ENCODE measurements at regions not wholly inside any gene's neighbourhood (a gene's known extent, or its start where the extent isn't known, plus 50 kb on each side); places are given as distances from the start of the nearest gene placed in this dataset.

DNA sequence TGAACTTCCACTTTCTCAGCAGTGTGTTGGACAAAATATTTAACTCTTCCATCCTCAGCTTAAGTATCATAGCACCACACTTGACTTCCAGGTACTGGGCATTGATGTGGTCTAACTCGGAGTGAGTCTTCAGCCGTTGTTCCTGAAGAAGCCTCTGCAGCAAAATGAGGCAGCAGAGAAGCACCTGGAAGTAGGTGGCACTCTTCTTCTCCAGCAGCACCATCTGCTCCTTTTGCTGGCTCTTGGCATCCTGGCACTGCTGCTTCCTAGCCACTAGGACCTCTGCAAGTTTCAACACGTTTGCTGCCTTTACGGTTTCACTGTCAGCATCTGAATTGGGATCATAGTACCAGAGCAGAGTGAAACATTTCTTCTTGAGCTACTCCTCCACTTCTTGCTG is 162.5 kb upstream of the GORAB start:
- no peak for DNase-seq (ENCODE audit: low spot score)
- TF ChIP-seq CTCF (IDR thresholded peaks at IDR 0.05; ENCODE audit: extremely low read depth, insufficient read depth, missing control alignments), result no peak
- in situ Hi-C loops (cut with MboI; ENCODE audit: low pct_unique_long_range_greater_than_20kb, low sequenced_read_pairs, unreplicated experiment), result no loop called here

GRCh38 chr1:170370087-170370486 is 161.9 kb upstream of the GORAB start:
- in situ Hi-C loops (cut with MboI; ENCODE audit: low pct_unique_long_range_greater_than_20kb, low sequenced_read_pairs, unreplicated experiment), result no loop called here
- DNase-seq (ENCODE audit: low spot score), result no peak

GRCh38 chr1:170375082-170375723 is 156.8 kb upstream of the GORAB start:
- in situ Hi-C loops (cut with MboI; ENCODE audit: low pct_unique_long_range_greater_than_20kb, low sequenced_read_pairs, unreplicated experiment), result no loop called here
- no peak for TF ChIP-seq CTCF (IDR thresholded peaks at IDR 0.05; ENCODE audit: extremely low read depth, insufficient read depth, missing control alignments)

More at GRCh38 chr1:170370087-170370486, 161.9 kb upstream of the GORAB start:
- TF ChIP-seq CTCF (IDR thresholded peaks at IDR 0.05; ENCODE audit: extremely low read depth, insufficient read depth, missing control alignments), result no peak

DNA sequence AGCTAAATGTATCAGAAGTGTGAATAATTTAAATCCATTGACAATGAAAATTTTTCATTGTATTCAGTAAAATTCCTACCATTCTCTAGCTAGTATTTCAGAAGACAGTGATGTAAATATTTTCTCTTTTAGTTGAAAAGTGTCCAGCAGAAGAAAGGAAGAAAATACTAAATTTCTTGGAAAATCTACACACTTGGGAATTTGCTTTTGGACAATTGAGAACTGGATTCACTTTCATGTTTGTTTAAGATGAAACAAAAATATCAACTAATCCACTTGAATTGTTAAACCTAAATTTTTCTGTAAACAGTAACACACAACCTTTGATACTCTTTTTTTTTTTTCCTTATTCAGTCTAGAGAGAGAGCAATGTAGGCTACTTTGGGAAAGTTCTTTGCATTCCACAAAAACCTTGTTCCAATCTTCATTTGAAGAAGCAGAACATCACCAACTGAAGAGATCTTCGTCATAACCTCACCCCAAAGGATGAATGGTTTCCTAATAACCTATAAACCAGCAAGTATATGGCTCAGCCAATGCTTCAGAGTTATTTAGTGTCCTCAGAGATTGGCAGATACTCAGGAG is 155.1 kb upstream of the GORAB start:
- no peak for TF ChIP-seq CTCF (IDR thresholded peaks at IDR 0.05; ENCODE audit: extremely low read depth, insufficient read depth, missing control alignments)
- in situ Hi-C loops (cut with MboI; ENCODE audit: low pct_unique_long_range_greater_than_20kb, low sequenced_read_pairs, unreplicated experiment), result no loop called here

More at GRCh38 chr1:170375082-170375723, 156.8 kb upstream of the GORAB start:
- no peak for DNase-seq (ENCODE audit: low spot score)

DNA sequence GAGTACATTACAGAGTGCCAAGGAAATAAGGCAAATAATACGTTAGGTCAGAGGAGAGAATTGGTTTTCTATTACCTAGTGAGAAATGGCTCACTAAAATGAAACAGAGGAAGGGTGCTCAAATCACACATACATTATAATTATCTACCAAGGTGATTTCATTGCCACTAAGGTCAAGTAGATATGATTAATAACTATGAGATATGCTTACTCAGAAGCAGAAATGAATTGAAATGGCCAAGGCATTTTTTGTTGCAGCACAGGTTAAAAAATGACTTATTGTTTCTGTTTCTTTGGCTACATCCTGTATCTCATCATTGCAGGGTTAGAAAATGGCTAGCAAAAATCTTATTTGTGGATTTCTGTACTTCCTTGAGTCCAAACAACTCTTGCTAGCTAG is 154.5 kb upstream of the GORAB start:
- DNase-seq (ENCODE audit: low spot score), result no peak
- in situ Hi-C loops (cut with MboI; ENCODE audit: low pct_unique_long_range_greater_than_20kb, low sequenced_read_pairs, unreplicated experiment), result no loop called here
- TF ChIP-seq CTCF (IDR thresholded peaks at IDR 0.05; ENCODE audit: extremely low read depth, insufficient read depth, missing control alignments), result no peak

More for the DNA sequence above, 155.1 kb upstream of the GORAB start:
- DNase-seq (ENCODE audit: low spot score), result no peak

DNA sequence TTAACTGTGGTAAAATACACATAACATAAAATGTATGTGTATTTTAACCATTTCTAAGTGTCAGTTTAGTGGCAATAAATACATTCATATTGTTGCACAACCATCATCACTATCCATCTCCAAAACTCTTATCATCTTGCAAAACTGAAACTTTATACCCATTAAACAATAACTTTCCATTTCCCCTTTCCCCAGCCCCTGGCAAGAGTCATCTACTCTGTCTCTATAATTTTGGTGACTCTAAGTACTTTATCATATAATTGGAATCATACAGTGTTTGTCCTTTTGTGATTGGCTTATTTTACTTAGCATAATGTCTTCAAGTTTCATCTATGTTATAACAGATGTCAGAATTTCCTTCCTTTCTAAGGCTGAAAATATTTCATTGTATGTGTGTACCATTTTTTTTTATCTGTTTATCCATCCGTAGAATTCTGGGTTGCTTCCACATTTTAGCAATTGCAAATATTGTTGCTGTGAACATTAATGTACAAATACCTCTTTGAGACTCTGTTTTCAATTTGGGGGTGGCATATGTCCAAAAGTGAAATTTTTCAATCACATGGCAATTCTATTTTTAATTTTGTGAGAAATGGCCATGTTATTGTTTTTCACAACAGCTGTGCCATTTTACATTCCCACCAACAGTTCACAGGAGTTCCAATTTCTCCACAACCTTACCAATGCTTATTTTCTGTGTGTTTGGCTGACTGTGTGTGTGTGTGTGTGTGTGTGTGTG is 153.9 kb upstream of the GORAB start:
- in situ Hi-C loops (cut with MboI; ENCODE audit: low pct_unique_long_range_greater_than_20kb, low sequenced_read_pairs, unreplicated experiment), result no loop called here
- TF ChIP-seq CTCF (IDR thresholded peaks at IDR 0.05; ENCODE audit: extremely low read depth, insufficient read depth, missing control alignments), result no peak
- DNase-seq (ENCODE audit: low spot score), result no peak
